Right ventricle myocardium inferior (tissue), 1 donor: ENCODE measurements at regions not wholly inside any gene's neighbourhood (a gene's known extent, or its start where the extent isn't known, plus 50 kb on each side); places are given as distances from the start of the nearest gene placed in this dataset.
"Not testable (repeated sequence)": the region's sequence is repeated elsewhere in the genome, so short reads cannot be mapped to it uniquely, and the experiment has no call there.

ENCODE experiments used
- ATAC-seq: fragments of 200-7000 bp; cut with Tn5 transposase; one replicate; pipeline ENCODE4 v1.9.1; 2020; ENCODE audit warnings: mild to moderate bottlenecking, moderate library complexity
- DNase-seq: peaks from one replicate; pipeline ENCODE4 v3.0.0; 2021; ENCODE audit errors: missing footprints
- intact Hi-C: fragments of 100-400 bp; cut with DNase I; formaldehyde crosslinking; loops from one replicate; pipeline ENCODE4 v1.11.0; 2022
- donor health status: DM: no; HTN: yes; CAD: no; lungs with severe emphysema.

- no peak for ATAC-seq
- no peak for DNase-seq
- intact Hi-C loops = loop anchor here (10.0 kb wide), 1 partner anchor 201 kb away; no protein-coding TSS in a partner anchor
These were observed 101.3 kb upstream of the S1PR1 start for GRCh38 chr1:101135526-101135925.

DNA sequence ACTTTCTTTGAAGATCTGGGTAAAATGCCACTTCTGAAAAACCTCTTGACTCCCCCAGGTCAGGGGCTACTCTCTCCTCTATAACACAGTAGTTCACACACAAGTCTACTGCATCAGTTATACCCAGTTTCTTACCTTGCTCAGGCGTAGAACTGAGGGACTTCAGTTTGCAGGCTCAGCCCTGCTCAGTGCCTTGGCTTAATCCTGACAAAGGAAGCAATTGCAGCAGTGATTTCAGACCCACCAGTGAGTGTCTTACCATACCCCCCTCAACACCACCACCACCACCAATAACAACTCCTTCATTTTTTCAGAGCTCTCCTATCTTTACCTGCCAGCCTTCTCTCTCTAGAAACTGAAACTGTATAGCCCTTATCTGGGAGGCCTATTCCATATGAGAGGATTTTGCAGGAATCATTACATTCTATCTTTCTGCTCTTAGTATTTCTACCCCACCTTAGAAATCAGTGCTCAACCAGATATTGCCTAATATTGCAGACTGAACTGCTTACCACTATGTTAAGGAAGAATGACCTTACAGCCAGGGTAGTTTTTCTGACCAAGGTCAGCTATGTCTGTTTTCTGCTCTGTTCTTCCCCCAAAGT, 105.5 kb upstream of the S1PR1 start:
- intact Hi-C loops = loop anchor here (10.0 kb wide), 1 partner anchor 197 kb away; no protein-coding TSS in a partner anchor
- ATAC-seq (no peak), DNase-seq (no peak)

DNA sequence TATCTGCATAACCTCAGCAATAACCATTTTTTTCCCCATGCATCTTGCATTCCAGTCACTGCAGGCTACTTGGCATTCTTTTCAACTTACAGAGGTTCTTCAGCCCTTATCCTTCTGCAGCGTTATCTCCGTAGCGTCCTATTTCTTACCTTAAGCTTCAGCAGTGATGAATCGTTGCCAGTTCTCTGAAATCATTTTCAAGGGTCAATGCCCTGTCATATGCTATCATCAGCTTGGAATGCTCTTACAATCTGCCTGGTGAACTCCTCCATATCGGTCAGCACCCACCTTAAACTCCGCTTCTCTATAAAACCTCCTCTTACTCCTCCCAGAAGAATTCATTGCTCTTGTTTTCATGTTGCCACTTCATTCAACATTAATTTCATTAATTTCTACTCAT, 105.1 kb upstream of the DPH5 start:
- no peak for ATAC-seq
- intact Hi-C loops = loop anchor here (10.0 kb wide), 1 partner anchor 196 kb away; no protein-coding TSS in a partner anchor

GRCh38 chr1:101128846-101129245, 103.3 kb upstream of the DPH5 start:
- DNase-seq (no peak), ATAC-seq (no peak)
- intact Hi-C loops = no loop called here

More for the DNA sequence above, 105.1 kb upstream of the DPH5 start:
- no peak for DNase-seq

DNA sequence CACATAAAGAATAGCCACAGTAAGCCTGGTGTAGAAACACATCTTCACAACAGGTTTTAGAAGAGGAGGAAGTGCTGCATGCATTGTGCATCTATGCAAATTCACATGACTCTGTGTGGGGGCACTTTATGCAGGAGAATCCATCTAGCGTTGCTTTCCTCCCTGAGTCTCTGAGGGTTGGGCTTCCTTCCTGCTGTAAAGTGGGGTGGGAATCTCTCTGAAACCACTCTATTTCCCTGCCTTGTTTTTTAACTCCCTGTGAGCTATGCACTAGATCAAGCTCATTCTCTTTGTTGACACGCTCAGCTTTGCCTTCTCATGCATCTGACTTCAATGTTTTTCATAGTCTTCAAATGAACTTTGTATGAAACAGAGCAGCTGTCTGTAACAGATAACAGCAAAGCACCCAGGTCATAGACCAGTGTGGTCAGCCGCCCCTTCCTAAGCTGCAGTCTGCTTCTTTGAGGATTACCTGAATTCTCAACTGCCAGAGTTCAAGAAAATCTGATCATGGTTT, 102.7 kb upstream of the DPH5 start:
- DNase-seq (no peak), ATAC-seq (no peak)
- intact Hi-C loops = no loop called here

- no peak for ATAC-seq
These were observed 98.8 kb upstream of the DPH5 start for GRCh38 chr1:101124405-101124804.

DNA sequence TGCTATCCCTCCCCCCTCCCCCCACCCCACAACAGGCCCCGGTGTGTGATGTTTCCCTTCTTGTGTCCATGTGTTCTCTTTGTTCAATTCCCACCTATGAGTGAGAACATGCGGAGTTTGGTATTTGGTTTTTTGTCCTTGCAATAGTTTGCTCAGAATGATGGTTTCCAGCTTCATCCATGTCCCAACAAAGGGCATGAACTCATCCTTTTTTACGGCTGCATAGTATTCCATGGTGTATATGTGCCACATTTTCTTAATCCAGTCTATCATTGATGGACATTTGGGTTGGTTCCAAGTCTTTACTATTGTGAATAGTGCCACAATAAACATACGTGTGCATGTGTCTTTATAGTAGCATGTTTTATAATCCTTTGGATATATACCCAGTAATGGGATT, 98.3 kb upstream of the DPH5 start:
- ATAC-seq, intact Hi-C loops: not testable (repeated sequence)

More at GRCh38 chr1:101124405-101124804, 98.8 kb upstream of the DPH5 start:
- DNase-seq = no peak
- intact Hi-C loops = no loop called here

DNA sequence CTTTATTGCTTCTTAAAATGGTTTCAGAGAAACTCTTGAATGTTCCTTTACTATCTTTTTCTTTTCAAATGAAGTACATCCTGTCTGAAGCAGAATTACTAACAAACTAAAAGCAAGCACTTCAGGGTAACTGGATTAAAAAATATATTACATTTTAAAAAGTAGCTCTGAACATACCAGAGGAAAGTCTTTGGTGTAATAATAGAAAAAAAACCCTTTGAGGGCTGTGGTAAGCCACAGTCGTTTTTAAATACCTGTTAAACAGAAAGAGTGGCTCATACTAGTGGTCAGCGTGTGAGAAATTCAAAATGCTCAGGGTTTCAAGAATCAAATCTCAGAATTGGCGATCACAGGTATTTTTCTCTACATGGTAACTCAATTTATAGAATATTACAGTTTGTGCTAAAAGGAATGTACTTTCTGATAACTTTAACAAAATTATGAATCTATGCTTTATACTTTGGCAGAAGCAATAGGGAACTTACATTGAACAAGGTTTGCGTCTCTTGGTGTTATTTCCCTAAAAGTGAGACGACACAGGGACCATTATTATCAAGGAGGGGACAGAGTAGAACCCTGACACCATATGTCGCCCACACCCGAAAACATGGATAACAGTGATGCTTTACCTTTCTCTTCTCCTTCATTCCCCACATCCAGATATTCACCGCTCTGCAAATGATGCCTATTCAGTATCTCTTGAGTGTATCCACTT, 97.0 kb upstream of the DPH5 start:
- no peak for ATAC-seq
- no peak for DNase-seq
- intact Hi-C loops = no loop called here

More for the DNA sequence above, 98.3 kb upstream of the DPH5 start:
- DNase-seq = not testable (repeated sequence)

DNA sequence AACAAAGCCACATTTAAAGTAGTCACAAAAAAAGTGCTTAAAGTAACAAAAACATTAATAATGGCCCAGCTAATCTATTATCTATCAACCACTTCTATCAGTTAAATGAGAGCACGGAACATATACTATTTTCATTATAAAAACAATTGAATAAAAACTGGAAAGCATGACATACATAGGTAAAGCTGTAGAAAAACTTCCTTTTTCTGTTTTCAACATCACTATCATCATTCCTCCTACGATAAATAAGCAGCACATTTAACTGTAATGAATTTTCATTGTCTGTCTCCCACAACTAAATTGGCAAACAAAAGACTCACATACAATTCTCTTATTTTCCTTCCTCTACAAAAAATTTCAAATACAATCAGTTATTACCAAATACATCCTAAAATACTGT, 96.4 kb upstream of the DPH5 start:
- intact Hi-C loops = no loop called here
- ATAC-seq (no peak), DNase-seq (no peak)

DNA sequence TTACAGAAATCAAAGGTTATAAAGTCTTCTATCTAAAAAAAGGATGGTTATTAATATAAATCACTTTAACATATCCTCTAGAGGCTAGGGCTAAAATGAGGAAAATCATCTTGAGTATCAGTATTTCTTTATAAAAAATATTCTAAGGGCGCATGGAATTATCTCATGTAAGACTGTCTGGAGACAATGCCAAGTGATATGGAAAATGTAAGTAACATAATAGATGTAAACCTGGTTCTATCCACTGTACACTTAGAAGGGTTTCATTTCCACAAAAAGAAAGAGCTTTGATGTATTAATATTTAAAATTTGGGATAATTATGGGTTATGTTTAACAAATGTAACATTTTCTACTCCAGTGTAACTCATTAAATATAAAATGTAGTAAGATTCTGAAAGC, 95.9 kb upstream of the DPH5 start:
- ATAC-seq = no peak
- no peak for DNase-seq
- intact Hi-C loops = no loop called here

DNA sequence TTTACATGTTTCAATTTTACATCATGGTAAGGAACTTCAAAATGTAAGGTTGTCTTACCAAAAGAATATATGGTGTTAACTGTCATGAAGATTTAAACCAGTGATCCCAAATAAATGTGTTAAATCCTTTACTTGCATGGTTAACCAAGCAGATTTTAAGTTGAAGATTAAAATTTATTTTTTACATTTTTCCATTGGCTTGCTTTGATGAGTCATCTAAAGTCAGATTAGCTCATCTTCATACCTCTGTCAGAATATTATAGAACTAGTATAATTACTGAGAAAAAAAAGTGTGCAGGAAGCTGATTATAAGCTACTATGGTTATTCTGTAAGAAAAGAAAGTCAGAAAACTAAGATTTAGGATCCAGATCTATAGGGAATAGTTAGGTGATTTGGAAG, 95.3 kb upstream of the DPH5 start:
- ATAC-seq (no peak), DNase-seq (no peak)

GRCh38 chr1:101119289-101119688, 93.7 kb upstream of the DPH5 start:
- intact Hi-C loops = no loop called here
- ATAC-seq (no peak), DNase-seq (no peak)

More for the DNA sequence above, 95.3 kb upstream of the DPH5 start:
- intact Hi-C loops = no loop called here

DNA sequence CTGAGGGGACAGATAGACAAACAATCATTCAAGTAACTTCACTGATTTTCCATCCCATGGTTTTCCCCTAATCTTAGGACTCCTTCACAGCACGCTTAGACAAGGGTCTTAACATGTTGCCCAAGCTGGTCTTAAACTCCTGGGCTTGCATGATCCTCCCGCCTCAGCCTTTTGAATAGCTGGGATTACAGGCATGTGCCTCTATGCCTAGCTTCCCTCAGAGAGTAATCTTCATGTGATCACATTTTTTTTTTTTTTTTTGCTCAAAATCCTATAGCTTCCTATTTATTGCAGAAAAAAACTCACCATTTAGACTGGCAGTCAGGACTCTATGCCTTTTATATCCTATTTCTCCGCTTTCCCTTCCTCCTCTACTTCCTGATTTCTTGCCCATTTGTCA, 90.4 kb upstream of the DPH5 start:
- intact Hi-C loops = no loop called here
- no peak for ATAC-seq

GRCh38 chr1:101115112-101115511, 89.5 kb upstream of the DPH5 start:
- no peak for DNase-seq
- intact Hi-C loops = no loop called here
- no peak for ATAC-seq

More for the DNA sequence above, 90.4 kb upstream of the DPH5 start:
- no peak for DNase-seq

DNA sequence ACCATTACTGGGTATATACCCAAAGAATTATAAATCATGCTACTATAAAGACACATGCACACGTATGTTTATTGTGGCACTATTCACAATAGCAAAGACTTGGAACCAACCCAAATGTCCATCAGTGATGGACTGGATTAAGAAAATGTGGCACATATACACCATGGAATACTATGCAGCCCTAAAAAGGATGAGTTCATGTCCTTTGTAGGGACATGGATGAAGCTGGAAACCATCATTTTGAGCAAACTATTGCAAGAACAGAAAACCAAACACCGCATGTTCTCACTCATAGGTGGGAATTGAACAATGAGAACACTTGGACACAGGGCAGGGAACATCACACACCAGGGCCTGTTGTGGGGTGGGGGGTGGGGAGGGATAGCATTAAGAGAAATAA, 88.5 kb upstream of the DPH5 start:
- DNase-seq, ATAC-seq, intact Hi-C loops: not testable (repeated sequence)

DNA sequence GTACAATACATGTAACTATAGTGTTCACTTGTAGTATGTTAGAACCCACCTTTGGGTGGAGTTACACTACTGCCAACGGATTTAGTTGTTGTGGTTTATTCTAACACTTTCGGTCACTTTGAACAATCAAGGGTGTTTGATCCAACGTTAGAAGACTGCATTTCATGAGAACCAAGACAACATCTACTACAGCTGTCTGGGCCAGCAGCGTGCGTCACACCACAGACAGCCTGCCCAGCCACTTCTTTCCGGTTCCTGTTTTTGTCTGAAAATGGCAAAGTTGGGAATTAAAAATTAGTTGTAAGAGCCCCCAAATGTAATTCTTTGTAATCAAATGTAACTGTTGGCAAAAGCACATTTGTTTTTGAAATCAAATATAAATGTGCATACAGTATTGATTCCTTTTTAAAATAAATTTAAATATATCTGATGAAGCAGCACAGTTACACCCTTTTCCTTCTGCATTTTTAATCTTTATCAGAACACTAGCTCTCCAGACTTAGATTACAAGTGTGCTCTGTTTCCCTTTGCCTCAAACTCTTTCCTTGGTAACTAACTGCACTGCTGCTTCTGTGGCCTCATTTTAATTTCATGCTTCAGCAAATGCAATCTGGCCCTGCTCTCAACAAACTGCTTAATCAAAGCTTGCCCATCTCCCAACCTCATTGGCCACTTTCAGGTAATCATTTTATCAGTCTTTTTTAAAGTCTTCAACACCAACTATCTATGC, 86.6 kb upstream of the DPH5 start:
- DNase-seq (peak; percentile 75), ATAC-seq (peak; percentile 44)
- intact Hi-C loops = no loop called here

DNA sequence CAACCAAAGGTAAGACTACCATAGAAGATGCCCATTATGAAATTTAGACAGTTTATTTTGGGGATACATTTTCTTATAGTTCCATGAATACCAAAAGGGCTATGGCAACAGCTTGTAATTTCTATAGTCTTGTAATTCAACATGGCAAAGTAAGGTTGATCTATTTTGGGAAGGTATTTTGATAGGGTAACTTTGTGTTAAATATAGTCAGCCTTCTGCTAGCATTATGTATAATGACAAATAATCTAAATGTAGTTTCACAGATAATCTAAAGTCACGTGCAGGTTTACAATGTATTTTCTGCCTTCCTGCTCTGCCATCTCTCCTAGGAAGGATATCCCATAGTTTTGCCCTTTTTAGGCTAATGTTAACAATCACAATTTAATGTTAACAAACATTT, 85.9 kb upstream of the DPH5 start:
- DNase-seq = no peak
- no peak for ATAC-seq
- intact Hi-C loops = no loop called here

DNA sequence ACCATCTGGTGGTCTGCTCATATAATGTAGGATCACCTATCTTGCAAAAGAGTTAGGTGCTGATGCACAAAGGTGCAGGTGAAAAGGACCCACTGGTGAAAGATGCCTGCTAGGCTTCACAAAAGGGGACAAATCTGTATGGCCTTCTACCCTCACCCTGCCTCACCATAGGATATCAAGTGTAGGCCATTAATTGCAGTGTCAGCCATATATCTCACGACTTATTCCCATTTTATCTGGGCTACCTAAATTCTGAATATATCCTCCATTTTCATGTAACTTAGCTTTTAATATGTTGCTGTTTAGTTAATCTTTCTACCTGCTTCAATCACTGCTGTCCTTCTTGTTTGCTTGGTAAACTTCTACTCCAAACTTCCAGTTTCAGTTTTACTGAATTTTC, 84.2 kb upstream of the DPH5 start:
- ATAC-seq (no peak), DNase-seq (no peak)
- intact Hi-C loops = loop anchor here (5.0 kb wide), 1 partner anchor 82 kb away; the partner anchor contains the start of gene DPH5

GRCh38 chr1:101108111-101108500, 82.5 kb upstream of the DPH5 start:
- DNase-seq (no peak), ATAC-seq (no peak)
- intact Hi-C loops = loop anchor here (5.0 kb wide), 1 partner anchor 81 kb away; the partner anchor contains the start of gene DPH5
